CD14-positive monocyte (primary cell): ENCODE measurements at regions not wholly inside any gene's neighbourhood (a gene's known extent, or its start where the extent isn't known, plus 50 kb on each side); places are given as distances from the start of the nearest gene placed in this dataset.

Experiments
- DNase-seq, 3 donors: peaks; one replicate each; pipeline ENCODE4 v3.0.0-alpha.2; 2011 to 2022
- H2AFZ ChIP-seq: 2 replicates; pipeline ENCODE4 v1.6.0; 2012; ENCODE audit warnings: mild to moderate bottlenecking, low read depth, low read length, inconsistent platforms; ENCODE audit not compliant: insufficient read depth, poor library complexity, severe bottlenecking
- H3K27ac ChIP-seq, 2 donors: 1 replicate in 1 of 2; 2 replicates in 1 of 2; pipeline ENCODE4 v1.5.1; 2012 to 2013; ENCODE audit warnings: low read length in 2 of 2, control low read depth in 1 of 2, inconsistent platforms in 1 of 2, low read depth in 1 of 2, mild to moderate bottlenecking in 1 of 2
- H3K27me3 ChIP-seq, 2 donors: one replicate each; pipeline versions ENCODE4 v1.6.0 to v1.6.1; 2011 to 2013; ENCODE audit warnings: low read length in 2 of 2; ENCODE audit not compliant: control insufficient read depth in 2 of 2, insufficient read depth in 2 of 2
- H3K36me3 ChIP-seq, 2 donors: replicated peaks in 1 of 2; 1 replicate in 1 of 2; 2 replicates in 1 of 2; pipeline versions ENCODE4 v1.5.1 to v1.6.1; 2012 to 2013; ENCODE audit warnings: low read length in 2 of 2, control low read depth in 1 of 2, inconsistent platforms in 1 of 2, mild to moderate bottlenecking in 1 of 2; ENCODE audit not compliant: insufficient read depth in 2 of 2, control insufficient read depth in 1 of 2
- H3K4me1 ChIP-seq, 2 donors: 1 replicate in 1 of 2; 2 replicates in 1 of 2; pipeline versions ENCODE4 v1.5.1 to v1.6.1; 2012 to 2013; ENCODE audit warnings: low read length in 2 of 2, control low read depth in 1 of 2, inconsistent platforms in 1 of 2, mild to moderate bottlenecking in 1 of 2, moderate library complexity in 1 of 2; ENCODE audit not compliant: insufficient read depth in 2 of 2, control insufficient read depth in 1 of 2
- H3K4me2 ChIP-seq: replicated peaks from 2 replicates; pipeline ENCODE3; 2012; ENCODE audit warnings: low read length, moderate library complexity, mild to moderate bottlenecking; ENCODE audit not compliant: poor library complexity, severe bottlenecking; ENCODE audit errors: extremely low read depth
- H3K4me3 ChIP-seq, 3 experiments: fragments of 200-600 bp in 1 of 3; sonication (generic) in 1 of 3; replicated peaks in 1 of 3; 1 replicate in 2 of 3; 2 replicates in 1 of 3; pipeline ENCODE4 v1.5.1; 2011 to 2013; ENCODE audit warnings: low read length in 3 of 3, mild to moderate bottlenecking in 3 of 3, control low read depth in 2 of 3, low read depth in 2 of 3, inconsistent platforms in 1 of 3, moderate library complexity in 1 of 3
- H3K79me2 ChIP-seq: 2 replicates; pipeline ENCODE4 v1.6.0; 2012; ENCODE audit warnings: mild to moderate bottlenecking, control low read depth, inconsistent platforms, low read length, moderate library complexity; ENCODE audit not compliant: insufficient read depth
- H3K9ac ChIP-seq: 2 replicates; pipeline ENCODE4 v1.6.0; 2017; ENCODE audit warnings: low read length, mild to moderate bottlenecking; ENCODE audit not compliant: insufficient read depth, poor library complexity, severe bottlenecking
- H3K9me3 ChIP-seq, 2 donors: replicated peaks in 1 of 2; 1 replicate in 1 of 2; 2 replicates in 1 of 2; pipeline versions ENCODE4 v1.5.1 to v1.6.1; 2012 to 2013; ENCODE audit warnings: low read length in 2 of 2, control low read depth in 1 of 2; ENCODE audit not compliant: control insufficient read depth in 1 of 2, insufficient read depth in 1 of 2
- H4K20me1 ChIP-seq: 2 replicates; pipeline ENCODE4 v1.6.0; 2012; ENCODE audit warnings: mild to moderate bottlenecking, low read length, control low read depth, moderate library complexity; ENCODE audit not compliant: insufficient read depth
- H3K27ac Mint-ChIP-seq, 7 donors: one replicate each; pipeline ENCODE4 v1.8.0; 2020; ENCODE audit warnings: mild to moderate bottlenecking in 7 of 7, mixed read lengths in 7 of 7, moderate library complexity in 6 of 7, inconsistent platforms in 2 of 7
- H3K27me3 Mint-ChIP-seq, 3 donors: one replicate each; pipeline ENCODE4 v1.8.0; 2021 to 2022; ENCODE audit warnings: low read depth in 3 of 3, mild to moderate bottlenecking in 3 of 3, mixed read lengths in 3 of 3, moderate library complexity in 3 of 3, inconsistent platforms in 1 of 3
- H3K36me3 Mint-ChIP-seq, 2 donors: one replicate each; pipeline ENCODE4 v1.8.0; 2020; ENCODE audit warnings: mixed read lengths in 2 of 2, inconsistent platforms in 1 of 2, mild to moderate bottlenecking in 1 of 2
- H3K4me1 Mint-ChIP-seq: one replicate; pipeline ENCODE4 v1.8.0; 2020; ENCODE audit warnings: mild to moderate bottlenecking, mixed read lengths
- H3K4me3 Mint-ChIP-seq, 2 donors: one replicate each; pipeline ENCODE4 v1.8.0; 2020; ENCODE audit warnings: mild to moderate bottlenecking in 2 of 2, mixed read lengths in 2 of 2, moderate library complexity in 1 of 2
- H3K9me3 Mint-ChIP-seq, 7 donors: one replicate each; pipeline ENCODE4 v1.8.0; 2020 to 2022; ENCODE audit warnings: mixed read lengths in 7 of 7, mild to moderate bottlenecking in 6 of 7, moderate library complexity in 6 of 7, inconsistent platforms in 2 of 7
- WGBS: methylation state at CpG from one replicate; pipeline ENCODE4 v1.1.5; 2013; ENCODE audit warnings: missing lambda C conversion rate; ENCODE audit not compliant: insufficient coverage; 5-methylcytosine and 5-hydroxymethylcytosine counted together
- intact Hi-C, 2 donors: fragments of 100-400 bp; cut with micrococcal nuclease; formaldehyde crosslinking; loops; one replicate each; pipeline versions ENCODE4 v1.15.0 to v1.15.1; 2023
- TF ChIP-seq, protein P1 (sequence below): fragments of 200-600 bp; IDR thresholded peaks from one replicate; pipeline ENCODE4 v1.8.0; 2022; ENCODE audit warnings: antibody characterized with exemption, mild to moderate bottlenecking

DNA sequence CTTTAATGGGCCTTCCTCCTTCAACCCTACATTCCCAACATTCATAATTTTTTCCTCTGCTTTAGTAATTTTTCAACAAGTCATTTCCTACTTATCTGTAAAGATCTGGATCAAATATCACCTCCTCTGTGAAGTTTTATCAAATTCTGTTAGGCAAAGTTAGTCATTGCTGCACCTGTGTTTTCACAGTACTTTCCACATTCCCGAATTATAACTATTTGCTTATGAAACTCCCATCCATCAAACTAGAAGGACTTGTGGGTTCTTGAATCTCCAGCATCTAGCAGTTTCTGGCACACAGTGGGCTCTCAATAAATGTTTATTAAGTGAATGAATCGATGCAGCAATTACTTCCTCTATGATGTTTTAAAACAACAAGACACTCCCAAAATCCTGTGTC, 257.6 kb downstream of the HDGFL1 start:
- TF ChIP-seq, protein P1, sequence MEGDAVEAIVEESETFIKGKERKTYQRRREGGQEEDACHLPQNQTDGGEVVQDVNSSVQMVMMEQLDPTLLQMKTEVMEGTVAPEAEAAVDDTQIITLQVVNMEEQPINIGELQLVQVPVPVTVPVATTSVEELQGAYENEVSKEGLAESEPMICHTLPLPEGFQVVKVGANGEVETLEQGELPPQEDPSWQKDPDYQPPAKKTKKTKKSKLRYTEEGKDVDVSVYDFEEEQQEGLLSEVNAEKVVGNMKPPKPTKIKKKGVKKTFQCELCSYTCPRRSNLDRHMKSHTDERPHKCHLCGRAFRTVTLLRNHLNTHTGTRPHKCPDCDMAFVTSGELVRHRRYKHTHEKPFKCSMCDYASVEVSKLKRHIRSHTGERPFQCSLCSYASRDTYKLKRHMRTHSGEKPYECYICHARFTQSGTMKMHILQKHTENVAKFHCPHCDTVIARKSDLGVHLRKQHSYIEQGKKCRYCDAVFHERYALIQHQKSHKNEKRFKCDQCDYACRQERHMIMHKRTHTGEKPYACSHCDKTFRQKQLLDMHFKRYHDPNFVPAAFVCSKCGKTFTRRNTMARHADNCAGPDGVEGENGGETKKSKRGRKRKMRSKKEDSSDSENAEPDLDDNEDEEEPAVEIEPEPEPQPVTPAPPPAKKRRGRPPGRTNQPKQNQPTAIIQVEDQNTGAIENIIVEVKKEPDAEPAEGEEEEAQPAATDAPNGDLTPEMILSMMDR, result no peak
- no peaks in the 10 kb centered on the region for H3K79me2 ChIP-seq
- intact Hi-C loops, result no loop called here
- H2AFZ ChIP-seq, result no peak overlapping the region
- no peaks in the 10 kb centered on the region for H4K20me1 ChIP-seq
- H3K4me1 Mint-ChIP-seq, result no peaks in the 10 kb centered on the region
- peaks cover 0 to 2% (median 0%) of the 10 kb centered on the region in 7 donors for H3K9me3 Mint-ChIP-seq
- WGBS, result no CpG with 5 or more reads among the region's 2 CpGs
- H3K27ac ChIP-seq, result no peak overlapping the region
- H3K36me3 Mint-ChIP-seq, result no peaks in the 10 kb centered on the region
- no peak overlapping the region for H3K4me2 ChIP-seq
- H3K27ac Mint-ChIP-seq, result no peak overlapping the region
- H3K27me3 Mint-ChIP-seq, result peaks cover 0 to 2% (median 0%) of the 10 kb centered on the region in 3 donors
- H3K36me3 ChIP-seq, result no peaks in the 10 kb centered on the region
- no peak overlapping the region for H3K9ac ChIP-seq
- H3K4me3 Mint-ChIP-seq, result no peak overlapping the region
- H3K27me3 ChIP-seq, result no peaks in the 10 kb centered on the region
- no peaks in the 10 kb centered on the region for H3K9me3 ChIP-seq
- no peak for DNase-seq
- no peak overlapping the region for H3K4me3 ChIP-seq
- H3K4me1 ChIP-seq, result no peaks in the 10 kb centered on the region

- Histone ChIP-seq H3K36me3 (no peaks in the 10 kb centered on the region), H3K4me2 (no peak overlapping the region), H3K9me3 (no peaks in the 10 kb centered on the region), H3K4me3 (no peak overlapping the region), H3K79me2 (no peaks in the 10 kb centered on the region), H3K27me3 (no peaks in the 10 kb centered on the region), H3K9ac (no peak overlapping the region), H3K27ac (no peak overlapping the region), H2AFZ (no peak overlapping the region), H4K20me1 (no peaks in the 10 kb centered on the region), H3K4me1 (no peaks in the 10 kb centered on the region)
- Mint-ChIP-seq H3K27ac (no peak overlapping the region), H3K9me3 (peaks cover 0 to 2% (median 0%) of the 10 kb centered on the region in 7 donors), H3K27me3 (peaks cover 0 to 2% (median 0%) of the 10 kb centered on the region in 3 donors), H3K36me3 (no peaks in the 10 kb centered on the region), H3K4me3 (no peak overlapping the region), H3K4me1 (no peaks in the 10 kb centered on the region)
- 67% methylated on average over 1 of the region's 1 CpG for WGBS
- DNase-seq, result no peak
- intact Hi-C loops, result no loop called here
- TF ChIP-seq, protein P1, result no peak
These were observed 258.4 kb downstream of the HDGFL1 start for GRCh38 chr6:22827760-22828159.
